Testis (tissue), 2 donors: ENCODE measurements at regions not wholly inside any gene's neighbourhood (a gene's known extent, or its start where the extent isn't known, plus 50 kb on each side); places are given as distances from the start of the nearest gene placed in this dataset.
"Not testable (repeated sequence)": the region's sequence is repeated elsewhere in the genome, so short reads cannot be mapped to it uniquely, and the experiment has no call there.

Experiments used
- CTCF ChIP-seq, 3 experiments: fragments of 450-650 bp in 2 of 3; fragments of 200-600 bp in 1 of 3; sonication (generic) in 1 of 3; IDR thresholded peaks; one replicate each; pipeline ENCODE4 v1.5.1; 2016 to 2019; ENCODE audit warnings: antibody characterized with exemption in 3 of 3, mild to moderate bottlenecking in 2 of 3, moderate library complexity in 1 of 3
- POLR2A ChIP-seq: fragments of 450-650 bp; IDR thresholded peaks from one replicate; pipeline ENCODE4 v1.6.1; 2017; ENCODE audit warnings: antibody characterized with exemption, mild to moderate bottlenecking, moderate library complexity

GRCh38 chr10:55601690-55602478 is 759.2 kb downstream of the ZWINT start:
- TF ChIP-seq POLR2A; CTCF (IDR thresholded peaks at IDR 0.05): not testable (repeated sequence)
